Renal cortical epithelial cell (primary cell): ENCODE measurements at regions not wholly inside any gene's neighbourhood (a gene's known extent, or its start where the extent isn't known, plus 50 kb on each side); places are given as distances from the start of the nearest gene placed in this dataset.
"Not testable (repeated sequence)": the region's sequence is repeated elsewhere in the genome, so short reads cannot be mapped to it uniquely, and the experiment has no call there.

Experiments
- DNase-seq: peaks from one replicate; pipeline ENCODE4 v3.0.0-alpha.2; 2011; ENCODE audit warnings: low read depth

DNA sequence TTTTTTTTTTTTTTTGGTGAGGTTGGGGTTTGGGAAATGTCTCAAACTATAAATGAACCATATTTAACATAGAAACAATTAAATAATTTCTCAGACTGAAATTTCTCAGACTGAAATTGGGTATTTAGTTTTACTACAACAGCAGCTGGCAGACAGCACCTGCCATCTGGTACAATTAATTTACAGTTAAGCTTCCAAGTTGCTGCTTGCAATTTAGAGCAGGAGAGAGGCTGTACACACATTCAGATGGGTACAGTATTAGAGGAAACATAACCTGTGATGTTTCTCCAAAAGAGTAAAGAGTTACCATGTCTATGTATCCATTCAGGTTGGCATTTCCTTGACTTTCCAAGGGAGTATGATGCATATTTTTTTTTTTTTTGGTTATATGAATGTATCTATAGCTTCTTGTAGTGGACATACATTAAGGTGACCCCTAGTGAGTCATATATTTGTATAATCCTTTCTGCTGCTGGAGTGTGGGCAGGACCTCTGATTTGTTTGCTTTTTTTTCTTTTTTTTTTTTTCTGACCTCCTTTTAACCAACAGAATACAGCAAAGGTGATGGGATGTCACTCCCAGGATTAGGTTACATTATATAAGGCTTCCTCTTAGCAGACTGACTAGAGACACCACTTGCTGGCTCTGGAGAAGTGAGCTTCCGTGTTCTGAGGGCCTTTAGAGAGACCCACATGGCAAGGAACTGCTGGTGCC lies 201.7 kb downstream of the PTH2R start:
- DNase-seq: no peak

- DNase-seq: peak; percentile 50
Measured at GRCh38 chr2:208609166-208609804, 202.7 kb downstream of the PTH2R start.

GRCh38 chr2:208615675-208616074 lies 209.1 kb downstream of the PTH2R start:
- not testable (repeated sequence) for DNase-seq

GRCh38 chr2:208618220-208618619 lies 211.6 kb downstream of the PTH2R start:
- no peak for DNase-seq

DNA sequence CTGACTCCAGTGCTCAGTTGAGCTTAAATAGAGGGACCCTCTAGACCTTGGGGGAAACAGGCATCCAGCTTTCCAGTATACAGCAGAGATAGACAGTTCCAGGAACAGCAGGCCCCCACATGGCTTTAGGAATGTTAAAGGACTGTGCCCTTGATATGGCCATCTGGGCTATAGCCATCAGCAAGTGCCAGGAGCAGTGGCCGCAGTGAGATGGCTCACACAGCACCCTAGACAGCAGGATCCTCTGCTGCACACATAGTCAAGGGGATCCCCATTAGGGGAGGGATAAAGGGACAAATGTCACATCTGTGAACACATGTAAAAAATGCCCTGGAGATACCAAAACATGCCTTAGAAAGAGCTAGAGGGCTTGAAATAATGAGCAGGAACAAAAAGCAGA lies 213.4 kb downstream of the PTH2R start:
- DNase-seq: no peak

DNA sequence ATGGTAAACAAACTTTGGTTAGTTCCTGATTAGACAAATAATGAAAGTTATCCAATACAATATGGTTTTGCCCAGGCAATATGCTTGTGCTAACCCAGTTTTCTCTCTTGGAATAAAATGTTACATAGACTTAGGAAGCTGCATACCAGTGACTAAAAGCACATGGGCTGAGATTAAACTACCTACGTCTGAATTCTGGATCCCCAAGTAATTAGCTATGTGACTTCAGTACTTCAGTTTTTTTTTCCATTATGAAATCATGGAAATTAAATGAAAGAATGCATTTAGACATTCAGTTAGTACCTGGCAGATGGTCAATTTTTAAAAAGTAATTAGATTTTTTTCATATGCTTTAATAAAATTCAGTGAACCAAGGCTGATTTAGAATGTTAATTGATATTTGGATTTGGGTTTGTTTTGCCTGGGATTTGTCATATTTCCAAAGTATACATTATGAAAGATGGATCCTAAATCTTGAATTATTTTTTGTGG lies 213.9 kb downstream of the PTH2R start:
- no peak for DNase-seq

DNA sequence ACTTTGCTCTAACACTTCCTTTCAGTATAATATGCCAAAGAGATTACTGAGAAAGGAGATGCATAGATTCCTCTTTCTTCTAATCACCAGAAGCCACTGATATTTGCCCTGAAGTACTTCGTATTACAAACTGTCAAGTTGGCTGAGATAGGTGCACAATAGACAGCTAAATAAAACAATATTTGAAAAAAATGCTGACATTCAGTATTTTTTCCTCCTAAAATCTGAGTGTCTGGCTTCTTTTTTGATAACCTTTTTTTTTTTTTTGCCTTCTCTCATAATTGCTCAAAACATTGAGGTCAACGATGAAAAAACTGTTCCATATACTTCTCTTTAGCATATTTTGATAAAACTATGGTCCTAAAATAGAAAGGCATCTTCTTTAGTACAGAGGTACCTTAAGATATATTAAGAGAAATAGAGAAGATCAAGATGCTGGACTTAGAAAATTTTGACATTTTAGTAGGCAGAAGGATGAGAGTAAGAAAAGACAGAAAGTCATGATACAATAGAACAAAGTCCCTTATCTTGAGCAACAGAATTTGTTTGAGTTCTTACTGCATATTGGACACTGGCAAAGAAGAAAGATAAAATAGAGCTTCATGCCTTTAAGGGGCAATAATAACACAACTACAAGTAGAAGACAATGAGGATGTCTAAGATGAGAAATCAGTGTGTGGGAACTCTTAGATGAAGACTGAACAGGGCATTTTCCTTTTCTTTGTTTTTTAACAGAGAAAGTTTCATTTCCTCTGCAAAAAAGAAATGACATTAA lies 220.7 kb downstream of the PTH2R start:
- DNase-seq: no peak

DNA sequence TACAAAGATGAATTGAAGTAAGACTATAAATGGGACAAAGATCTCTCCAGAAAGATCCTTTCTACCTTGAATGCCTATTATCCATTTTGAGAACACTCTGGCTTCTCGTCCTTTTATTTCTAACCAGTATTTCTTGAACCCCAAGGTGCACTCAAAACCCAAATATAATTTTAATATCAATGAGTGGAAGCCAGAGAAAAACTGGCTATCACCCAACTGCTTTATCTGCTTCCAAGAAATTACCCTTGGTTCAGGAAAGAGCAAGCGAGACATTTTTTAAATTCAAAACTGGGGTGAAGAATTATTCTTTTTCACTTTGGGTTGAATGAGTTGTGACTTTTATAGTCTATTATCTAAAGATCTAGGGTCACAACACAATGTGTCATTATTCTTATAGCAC lies 221.3 kb downstream of the PTH2R start:
- no peak for DNase-seq

- DNase-seq: peak; percentile 68
Measured at GRCh38 chr2:208638059-208638458, 231.5 kb downstream of the PTH2R start.

DNA sequence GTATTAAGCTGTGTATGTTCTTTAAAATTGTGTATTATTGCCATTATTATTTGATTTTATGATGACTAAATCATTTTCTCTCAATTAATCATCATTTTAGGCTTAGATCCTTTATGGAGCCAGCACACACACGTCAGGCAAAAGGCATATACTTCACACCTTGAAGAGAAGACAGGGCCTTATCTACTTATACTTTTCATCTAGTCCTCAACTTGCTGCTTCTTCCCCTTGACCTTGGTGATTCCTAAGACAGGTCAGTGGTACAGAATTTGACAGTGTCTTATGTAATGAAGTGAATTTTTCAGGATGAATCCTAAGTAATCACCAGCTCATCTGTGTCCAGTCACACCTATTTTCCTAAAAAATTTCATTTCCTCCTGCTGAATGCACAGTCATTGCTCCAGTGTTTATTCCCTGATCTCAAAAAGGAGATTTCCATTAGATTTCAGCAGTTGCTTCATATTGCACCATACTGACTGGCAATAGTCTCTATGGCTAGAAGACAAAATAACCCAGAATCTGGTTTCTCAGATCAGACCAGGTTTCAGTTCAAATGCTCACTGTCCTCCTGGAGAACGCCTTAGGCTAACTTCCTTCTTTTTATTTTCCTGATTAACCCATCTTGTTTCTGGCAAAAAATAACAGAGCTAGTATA lies 235.7 kb downstream of the PTH2R start:
- no peak for DNase-seq

DNA sequence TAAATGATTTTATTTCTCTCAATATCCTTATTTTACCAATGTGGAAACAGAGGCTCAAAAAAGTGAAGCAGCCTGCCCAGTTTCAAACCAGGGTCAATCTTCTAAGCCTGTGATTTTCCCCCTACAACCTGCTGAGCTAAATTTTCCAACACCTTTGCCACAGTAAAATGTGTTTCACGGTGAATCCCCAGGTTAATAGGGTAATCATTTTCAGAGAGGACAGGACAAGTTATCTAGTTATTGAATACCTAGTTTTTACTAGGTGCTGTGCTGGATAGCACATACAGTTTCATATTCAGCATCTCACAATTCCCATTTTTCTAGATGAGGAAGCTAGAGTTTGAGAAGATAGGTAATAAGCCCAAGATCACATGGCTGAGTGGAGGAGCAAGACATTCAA lies 236.6 kb downstream of the PTH2R start:
- peak; percentile 27 for DNase-seq

GRCh38 chr2:208645226-208645625 lies 238.6 kb downstream of the PTH2R start:
- DNase-seq: no peak

DNA sequence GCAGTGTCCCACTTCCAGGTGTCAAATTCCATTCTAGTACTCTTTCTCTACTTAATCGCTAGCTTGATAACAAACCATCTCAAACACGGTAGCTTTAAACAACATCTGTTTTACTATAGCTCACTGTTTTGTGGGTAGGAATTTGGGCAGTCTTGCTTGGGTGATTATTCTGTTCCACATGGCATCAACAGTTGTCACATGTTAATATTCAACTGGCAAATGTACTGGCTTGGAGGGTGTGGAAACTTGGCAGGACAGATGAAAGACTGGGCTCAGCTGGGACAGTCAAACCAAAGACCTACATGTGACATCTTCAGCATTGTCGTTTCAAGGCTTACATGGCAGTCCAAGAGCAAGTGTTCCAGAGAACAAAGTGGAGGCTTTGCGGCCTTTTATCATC lies 241.8 kb downstream of the PTH2R start:
- peak; percentile 87 for DNase-seq

DNA sequence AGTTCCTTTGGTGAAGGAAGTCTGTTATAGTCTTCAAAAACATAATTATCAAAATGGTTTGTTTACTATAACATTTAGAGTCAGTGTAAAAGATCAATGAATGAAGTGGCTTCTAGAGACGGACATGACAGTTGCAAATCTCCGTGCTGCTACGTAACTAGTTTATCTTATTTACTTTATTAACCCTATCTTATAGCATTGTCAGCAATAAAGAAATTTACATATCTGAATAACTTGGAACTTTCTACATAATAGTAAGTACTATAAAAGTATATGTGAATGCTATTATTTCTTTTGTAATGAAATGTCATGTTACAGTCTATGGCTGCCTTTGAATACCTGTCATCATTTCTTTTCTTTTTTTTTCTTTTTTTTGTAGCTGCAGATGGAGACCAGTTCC lies 246.8 kb downstream of the PTH2R start:
- no peak for DNase-seq

DNA sequence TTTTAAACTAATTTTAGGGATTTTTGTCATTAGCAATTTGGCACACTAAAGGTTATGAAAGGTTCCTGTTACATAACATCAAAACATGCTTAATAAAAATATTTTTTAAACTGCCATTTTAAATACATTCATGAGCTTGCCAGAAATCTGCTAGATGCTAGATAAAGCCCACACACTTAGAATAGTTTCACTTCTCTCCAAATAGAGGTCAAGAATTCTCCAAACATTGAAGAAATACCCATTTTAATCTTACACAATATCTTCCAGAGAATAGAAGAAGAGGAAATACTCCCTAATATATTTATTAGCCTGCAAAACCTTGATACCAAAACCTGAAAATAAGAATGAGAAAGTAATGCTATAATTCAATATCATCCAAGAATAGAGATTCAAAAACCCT lies 247.5 kb downstream of the PTH2R start:
- no peak for DNase-seq

DNA sequence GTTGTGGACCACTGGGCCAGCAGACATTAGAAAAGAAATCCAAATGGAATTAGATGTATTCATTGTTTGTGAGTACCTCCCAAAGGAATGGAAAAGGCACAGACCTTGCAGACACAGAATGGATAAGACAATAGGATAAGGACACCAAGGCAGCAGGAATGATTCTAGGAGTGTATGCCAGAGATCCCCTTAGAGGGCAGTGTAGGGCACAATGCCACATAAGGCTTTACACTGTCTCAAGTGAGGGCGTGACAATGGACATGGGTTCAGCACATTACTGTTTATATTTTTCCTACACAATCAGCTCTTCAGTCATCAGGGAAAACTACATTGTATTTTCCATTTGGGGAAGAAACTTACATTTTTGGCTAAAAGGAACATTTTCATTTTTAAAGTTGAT lies 250.9 kb downstream of the PTH2R start:
- DNase-seq: no peak

- no peak for DNase-seq
Measured at GRCh38 chr2:208669394-208669793, 262.8 kb downstream of the PTH2R start.

- DNase-seq: no peak
Measured at GRCh38 chr2:208671284-208671683, 264.7 kb downstream of the PTH2R start.

DNA sequence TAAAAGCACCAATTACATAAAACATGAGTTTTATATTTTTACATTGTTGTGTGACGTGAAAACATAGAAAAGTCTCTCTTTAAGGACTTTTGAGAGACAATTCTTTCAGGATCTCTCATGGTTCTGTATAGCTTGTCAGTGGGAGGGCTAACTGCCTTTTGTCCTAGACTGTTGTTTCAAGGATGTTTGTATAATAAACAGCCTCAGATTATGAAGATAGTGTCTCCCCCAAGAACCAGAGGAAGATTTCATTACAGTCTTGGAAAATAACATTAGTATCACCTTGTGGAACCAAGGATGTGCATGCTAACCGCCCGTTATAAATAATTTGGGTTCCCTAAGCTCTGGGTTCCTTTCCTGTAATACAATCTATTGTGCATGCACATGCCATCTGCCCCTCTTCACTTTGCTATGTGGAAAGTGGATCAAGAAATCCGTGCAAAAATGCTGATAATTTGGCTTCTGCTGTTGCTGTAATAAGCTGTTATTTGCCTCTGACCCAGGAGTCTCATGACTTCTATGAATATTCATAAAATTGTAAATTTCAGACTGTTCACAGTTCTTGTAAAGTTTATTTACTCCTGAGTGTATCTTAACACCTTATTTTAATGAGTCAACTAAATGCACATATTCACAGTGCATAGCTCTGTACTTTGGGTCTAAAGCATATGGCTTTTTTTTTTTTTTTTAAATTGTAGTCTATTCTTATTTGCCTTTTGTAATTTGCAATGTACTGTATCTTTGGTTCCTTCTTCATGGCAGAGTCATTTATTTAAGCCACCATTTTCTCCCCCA lies 265.5 kb downstream of the PTH2R start:
- no peak for DNase-seq

GRCh38 chr2:208673631-208674030 lies 267.0 kb downstream of the PTH2R start:
- no peak for DNase-seq

DNA sequence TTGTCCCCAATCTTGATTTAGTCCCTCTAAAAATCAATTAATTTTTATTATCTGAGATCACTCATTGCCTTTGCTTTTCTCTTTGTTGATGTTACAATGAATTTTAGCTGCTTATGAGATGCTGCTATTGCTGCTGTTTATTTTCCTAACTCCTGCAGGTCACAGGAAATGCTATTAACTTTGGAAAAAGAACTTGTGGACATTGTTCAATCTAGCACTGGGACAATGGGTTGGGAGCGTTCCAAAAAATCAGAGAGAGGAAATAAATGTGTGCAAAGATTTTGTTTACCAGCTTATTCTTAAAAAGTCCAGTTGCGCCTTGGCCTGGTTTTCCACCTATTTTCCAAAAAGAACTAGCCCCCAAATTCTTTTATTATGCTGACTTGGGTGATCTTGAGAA lies 268.3 kb downstream of the PTH2R start:
- DNase-seq: no peak
